ENCODE measurements at regions not wholly inside any gene's neighbourhood (a gene's known extent, or its start where the extent isn't known, plus 50 kb on each side); places are given as distances from the start of the nearest gene placed in this dataset.
"Not testable (repeated sequence)": the region's sequence is repeated elsewhere in the genome, so short reads cannot be mapped to it uniquely, and the experiment has no call there.

- WGBS (ENCODE audit: low lambda C conversion rate): 42% methylated on average over 3 of the region's 3 CpGs
- Histone ChIP-seq H3K27ac (ENCODE audit: low read depth in 2 of 2, low read length in 1 of 2) (no peak overlapping the region), H3K9me3 (no peaks in the 10 kb centered on the region), H3K4me2 (no peak overlapping the region), H3K4me1 (ENCODE audit: control insufficient read depth in 1 of 2, insufficient read depth in 2 of 2, low read depth in 1 of 2, low read length in 1 of 2) (peaks cover 0 to 6% of the 10 kb centered on the region in 2 experiments; a peak in 2 of 4 replicates), H3K4me3 (ENCODE audit: low read depth in 2 of 2, low read length in 1 of 2) (no peak overlapping the region), H2AFZ (ENCODE audit: low read depth) (no peak overlapping the region), H3K9ac (no peak overlapping the region), H3F3A (replicated peaks; ENCODE audit: insufficient read depth) (no peaks in the 10 kb centered on the region), H3K27me3 (ENCODE audit: insufficient read depth) (no peaks in the 10 kb centered on the region), H3K9me2 (no peaks in the 10 kb centered on the region), H4K20me1 (ENCODE audit: insufficient read depth) (no peaks in the 10 kb centered on the region), H3K79me2 (ENCODE audit: insufficient read depth) (no peaks in the 10 kb centered on the region), H3K36me3 (replicated peaks in 1 of 2; ENCODE audit: control insufficient read depth in 1 of 2, insufficient read depth in 2 of 2, low read length in 1 of 2) (no peaks in the 10 kb centered on the region)
- DNase-seq: no peak
- ChIA-PET POLR2A (no interaction called here), CTCF (interaction anchor here (1.5 kb wide), 1 partner anchor 150 kb away, joined by 4 read pairs; no protein-coding TSS in a partner anchor)
- no peak for TF ChIP-seq USF1 (IDR thresholded peaks at IDR 0.05; ENCODE audit: borderline replicate concordance, low read depth)
- TF ChIP-seq USF2 (IDR thresholded peaks at IDR 0.05; ENCODE audit: borderline replicate concordance, low read depth, low read length): no peak
- TF ChIP-seq NFIC (IDR thresholded peaks at IDR 0.05; ENCODE audit: borderline replicate concordance): no peak
- TF ChIP-seq ELF1 (IDR thresholded peaks at IDR 0.05): no peak
- no peak for TF ChIP-seq JUND (IDR thresholded peaks at IDR 0.05)
- TF ChIP-seq PBX3 (IDR thresholded peaks at IDR 0.05): no peak
- no peak for TF ChIP-seq TEAD4 (IDR thresholded peaks at IDR 0.05; ENCODE audit: borderline replicate concordance, insufficient read depth)
- TF ChIP-seq MEF2A (IDR thresholded peaks at IDR 0.05; ENCODE audit: borderline replicate concordance, low read depth): no peak
- no peak for TF ChIP-seq RCOR1 (IDR thresholded peaks at IDR 0.05; ENCODE audit: low read length)
Measured at GRCh38 chr10:43839973-43840372, 191.3 kb upstream of the ZNF32 start.

DNA sequence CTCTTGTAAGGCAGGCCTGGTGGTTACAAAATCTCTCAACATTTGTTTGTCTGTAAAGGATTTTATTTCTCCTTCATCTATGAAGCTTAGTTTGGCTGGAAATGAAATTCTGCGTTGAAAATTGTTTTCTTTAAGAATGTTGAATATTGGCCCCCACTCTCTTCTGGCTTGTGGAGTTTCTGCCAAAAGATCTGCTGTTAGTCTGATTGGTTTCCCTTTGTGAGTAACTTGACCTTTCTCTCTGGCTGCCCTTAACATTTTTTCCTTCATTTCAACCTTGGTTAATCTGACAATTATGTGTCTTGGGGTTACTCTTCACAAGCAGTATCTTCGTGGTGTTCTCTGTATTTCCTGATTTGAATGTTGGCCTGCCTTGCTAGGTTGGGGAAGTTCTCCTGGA, 186.1 kb upstream of the ZNF32 start:
- H3K27ac ChIP-seq (ENCODE audit: low read depth in 2 of 2, low read length in 1 of 2); POLR2A ChIA-PET; H3K9ac ChIP-seq; H3F3A ChIP-seq (replicated peaks; ENCODE audit: insufficient read depth); H3K9me2 ChIP-seq; H3K4me3 ChIP-seq (ENCODE audit: low read depth in 2 of 2, low read length in 1 of 2); H2AFZ ChIP-seq (ENCODE audit: low read depth); H4K20me1 ChIP-seq (ENCODE audit: insufficient read depth); H3K4me2 ChIP-seq; CTCF ChIA-PET; DNase-seq; H3K27me3 ChIP-seq (ENCODE audit: insufficient read depth); H3K9me3 ChIP-seq; H3K79me2 ChIP-seq (ENCODE audit: insufficient read depth); H3K36me3 ChIP-seq (replicated peaks in 1 of 2; ENCODE audit: control insufficient read depth in 1 of 2, insufficient read depth in 2 of 2, low read length in 1 of 2); H3K4me1 ChIP-seq (ENCODE audit: control insufficient read depth in 1 of 2, insufficient read depth in 2 of 2, low read depth in 1 of 2, low read length in 1 of 2): not testable (repeated sequence)
- 20% methylated on average over 2 of the region's 2 CpGs for WGBS (ENCODE audit: low lambda C conversion rate)

- Histone ChIP-seq H3K4me3 (ENCODE audit: low read depth in 2 of 2, low read length in 1 of 2) (no peak overlapping the region), H3K9me2 (no peaks in the 10 kb centered on the region), H3K27me3 (ENCODE audit: insufficient read depth) (no peaks in the 10 kb centered on the region), H2AFZ (ENCODE audit: low read depth) (no peak overlapping the region), H3K4me2 (no peak overlapping the region), H3K36me3 (replicated peaks in 1 of 2; ENCODE audit: control insufficient read depth in 1 of 2, insufficient read depth in 2 of 2, low read length in 1 of 2) (no peaks in the 10 kb centered on the region), H3K9ac (no peak overlapping the region), H3K4me1 (ENCODE audit: control insufficient read depth in 1 of 2, insufficient read depth in 2 of 2, low read depth in 1 of 2, low read length in 1 of 2) (peaks cover 0 to 2% of the 10 kb centered on the region in 2 experiments; a peak in 1 of 4 replicates), H3K9me3 (no peaks in the 10 kb centered on the region), H3K79me2 (ENCODE audit: insufficient read depth) (no peaks in the 10 kb centered on the region), H3K27ac (ENCODE audit: low read depth in 2 of 2, low read length in 1 of 2) (no peak overlapping the region), H4K20me1 (ENCODE audit: insufficient read depth) (no peaks in the 10 kb centered on the region), H3F3A (replicated peaks; ENCODE audit: insufficient read depth) (peaks cover 9% of the 10 kb centered on the region)
- CTCF ChIA-PET: interaction anchor here (1.0 kb wide), 1 partner anchor 29 kb away, joined by 3 read pairs; no protein-coding TSS in a partner anchor
- WGBS (ENCODE audit: low lambda C conversion rate): 62% methylated on average over 1 of the region's 1 CpG
- POLR2A ChIA-PET: no interaction called here
- DNase-seq: no peak
- TF ChIP-seq RAD21 (IDR thresholded peaks at IDR 0.05; ENCODE audit: low read length) (no peak), GATA2 (CRISPR knock-in tag; IDR thresholded peaks at IDR 0.05) (no peak), FOSL2 (IDR thresholded peaks at IDR 0.05; ENCODE audit: borderline replicate concordance, low read depth) (no peak), MXI1 (IDR thresholded peaks at IDR 0.05; ENCODE audit: low read depth, low read length) (no peak), CHD2 (IDR thresholded peaks at IDR 0.05; ENCODE audit: low read length, partially characterized antibody) (no peak), IRF3 (IDR thresholded peaks at IDR 0.05; ENCODE audit: low read depth, low read length) (no peak), USF1 (IDR thresholded peaks at IDR 0.05; ENCODE audit: borderline replicate concordance, low read depth) (no peak), RCOR1 (IDR thresholded peaks at IDR 0.05; ENCODE audit: low read length) (no peak), SIN3A (IDR thresholded peaks at IDR 0.05; ENCODE audit: borderline replicate concordance, low read depth, low read length) (no peak)
- TF ChIP-seq, protein P1, sequence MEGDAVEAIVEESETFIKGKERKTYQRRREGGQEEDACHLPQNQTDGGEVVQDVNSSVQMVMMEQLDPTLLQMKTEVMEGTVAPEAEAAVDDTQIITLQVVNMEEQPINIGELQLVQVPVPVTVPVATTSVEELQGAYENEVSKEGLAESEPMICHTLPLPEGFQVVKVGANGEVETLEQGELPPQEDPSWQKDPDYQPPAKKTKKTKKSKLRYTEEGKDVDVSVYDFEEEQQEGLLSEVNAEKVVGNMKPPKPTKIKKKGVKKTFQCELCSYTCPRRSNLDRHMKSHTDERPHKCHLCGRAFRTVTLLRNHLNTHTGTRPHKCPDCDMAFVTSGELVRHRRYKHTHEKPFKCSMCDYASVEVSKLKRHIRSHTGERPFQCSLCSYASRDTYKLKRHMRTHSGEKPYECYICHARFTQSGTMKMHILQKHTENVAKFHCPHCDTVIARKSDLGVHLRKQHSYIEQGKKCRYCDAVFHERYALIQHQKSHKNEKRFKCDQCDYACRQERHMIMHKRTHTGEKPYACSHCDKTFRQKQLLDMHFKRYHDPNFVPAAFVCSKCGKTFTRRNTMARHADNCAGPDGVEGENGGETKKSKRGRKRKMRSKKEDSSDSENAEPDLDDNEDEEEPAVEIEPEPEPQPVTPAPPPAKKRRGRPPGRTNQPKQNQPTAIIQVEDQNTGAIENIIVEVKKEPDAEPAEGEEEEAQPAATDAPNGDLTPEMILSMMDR (IDR thresholded peaks at IDR 0.05): no peak
Measured at GRCh38 chr10:43827853-43828252, 179.2 kb upstream of the ZNF32 start.
